A673 (cell line): ENCODE measurements at regions not wholly inside any gene's neighbourhood (a gene's known extent, or its start where the extent isn't known, plus 50 kb on each side); places are given as distances from the start of the nearest gene placed in this dataset.

Source experiments
- BruUV-seq: library from RNA; stranded (reverse); fragments of 400-500 nt; replicated peaks from 2 replicates; lab custom pipeline; 2021; lab: Mats Ljungman, UMichigan
- CTCF ChIA-PET: fragments of 300-600 bp; sonication (Branson Sonifier 250); formaldehyde crosslinking; loops from one replicate; lab custom pipeline; 2022; ENCODE audit warnings: antibody characterized with exemption; lab: Charles Lee
- POLR2A ChIA-PET: fragments of 300-600 bp; sonication (Branson Sonifier 250); formaldehyde crosslinking; loops from one replicate; lab custom pipeline; 2022; ENCODE audit warnings: antibody characterized with exemption; ENCODE audit not compliant: low non-redundant PET; lab: Charles Lee
- DNase-seq: peaks from one replicate; pipeline ENCODE4 v3.0.0-alpha.2; 2015; ENCODE audit warnings: low spot score
- H3K27ac ChIP-seq: fragments of 200-600 bp; sonication (generic); 2 replicates; pipeline ENCODE4 v1.5.1; 2016; ENCODE audit warnings: mixed run types, low read depth, mild to moderate bottlenecking, mixed read lengths, antibody characterized with exemption, low read length; ENCODE audit not compliant: poor library complexity, severe bottlenecking
- H3K27me3 ChIP-seq: fragments of 200-600 bp; sonication (generic); replicated peaks from 2 replicates; pipeline ENCODE4 v1.6.1; 2017; ENCODE audit warnings: mixed run types, low read depth, mild to moderate bottlenecking, mixed read lengths, antibody characterized with exemption, low read length; ENCODE audit not compliant: insufficient read depth, poor library complexity
- H3K36me3 ChIP-seq: fragments of 200-600 bp; sonication (generic); 2 replicates; pipeline ENCODE4 v1.6.1; 2016; ENCODE audit warnings: mixed run types, mild to moderate bottlenecking, mixed read lengths, antibody characterized with exemption, low read length; ENCODE audit not compliant: insufficient read depth, poor library complexity, severe bottlenecking
- H3K4me1 ChIP-seq: fragments of 200-600 bp; sonication (generic); 2 replicates; pipeline ENCODE4 v1.6.1; 2017; ENCODE audit warnings: mixed run types, mild to moderate bottlenecking, mixed read lengths, antibody characterized with exemption, low read length; ENCODE audit not compliant: insufficient read depth, poor library complexity, severe bottlenecking
- H3K4me3 ChIP-seq: fragments of 200-600 bp; sonication (generic); 2 replicates; pipeline ENCODE4 v1.5.1; 2016; ENCODE audit warnings: low read depth, mixed run types, mild to moderate bottlenecking, mixed read lengths, low read length; ENCODE audit not compliant: poor library complexity, severe bottlenecking
- H3K9me3 ChIP-seq: fragments of 200-600 bp; sonication (generic); 2 replicates; pipeline ENCODE4 v1.6.1; 2016; ENCODE audit warnings: mixed run types, low read depth, mild to moderate bottlenecking, mixed read lengths, antibody characterized with exemption, low read length; ENCODE audit not compliant: poor library complexity, severe bottlenecking
- CTCF ChIP-seq: fragments of 300-800, 200-600 bp; sonication (generic); conservative IDR thresholded peaks from 2 replicates; pipeline ENCODE4 v1.5.1; 2017; ENCODE audit warnings: low read depth, mild to moderate bottlenecking, antibody characterized with exemption, low read length, moderate library complexity, mixed read lengths
- EZH2 ChIP-seq: fragments of 200-600 bp; sonication (generic); IDR thresholded peaks from 2 replicates; pipeline ENCODE4 v1.6.1; 2017; ENCODE audit warnings: borderline replicate concordance, low read depth, mild to moderate bottlenecking, mixed read lengths, antibody characterized with exemption, low read length; ENCODE audit not compliant: poor library complexity, severe bottlenecking
- intact Hi-C: fragments of 100-400 bp; cut with micrococcal nuclease; formaldehyde crosslinking; loops from one replicate; pipeline ENCODE4 v1.10.0; 2022; ENCODE audit not compliant: unreplicated experiment

- no peak overlapping the region for H3K4me3 ChIP-seq
- H3K9me3 ChIP-seq: no peaks in the 10 kb centered on the region
- no peak overlapping the region for H3K27ac ChIP-seq
- H3K27me3 ChIP-seq: no peaks in the 10 kb centered on the region
- no peak for DNase-seq
- CTCF ChIA-PET: no interaction called here
- BruUV-seq: no TSS peak
- intact Hi-C loops: no loop called here
- POLR2A ChIA-PET: no interaction called here
- TF ChIP-seq EZH2 (no peak), CTCF (no peak)
- H3K36me3 ChIP-seq: no peaks in the 10 kb centered on the region
- no peaks in the 10 kb centered on the region for H3K4me1 ChIP-seq
Observed at GRCh38 chr5:121681229-121681855, 170.3 kb upstream of the FTMT start.

- DNase-seq: no peak
- intact Hi-C loops: no loop called here
- no peak overlapping the region for H3K4me3 ChIP-seq
- H3K27ac ChIP-seq: no peak overlapping the region
- H3K4me1 ChIP-seq: no peaks in the 10 kb centered on the region
- no peak for TF ChIP-seq EZH2
- no peak for TF ChIP-seq CTCF
- ChIA-PET POLR2A (no interaction called here), CTCF (no interaction called here)
- H3K36me3 ChIP-seq: no peaks in the 10 kb centered on the region
- no peaks in the 10 kb centered on the region for H3K27me3 ChIP-seq
- no peaks in the 10 kb centered on the region for H3K9me3 ChIP-seq
- no TSS peak for BruUV-seq
Observed at GRCh38 chr5:121688126-121688525, 163.6 kb upstream of the FTMT start.

- H3K36me3 ChIP-seq: no peaks in the 10 kb centered on the region
- no TSS peak for BruUV-seq
- no peak overlapping the region for H3K27ac ChIP-seq
- intact Hi-C loops: no loop called here
- no peak overlapping the region for H3K4me3 ChIP-seq
- POLR2A ChIA-PET: no interaction called here
- H3K9me3 ChIP-seq: no peaks in the 10 kb centered on the region
- DNase-seq: no peak
- H3K27me3 ChIP-seq: no peaks in the 10 kb centered on the region
- TF ChIP-seq EZH2: no peak
- TF ChIP-seq CTCF: no peak
- no peaks in the 10 kb centered on the region for H3K4me1 ChIP-seq
- CTCF ChIA-PET: no interaction called here
Observed at GRCh38 chr5:121688781-121689180, 162.9 kb upstream of the FTMT start.
